ENCODE measurements at regions not wholly inside any gene's neighbourhood (a gene's known extent, or its start where the extent isn't known, plus 50 kb on each side); places are given as distances from the start of the nearest gene placed in this dataset.

DNA sequence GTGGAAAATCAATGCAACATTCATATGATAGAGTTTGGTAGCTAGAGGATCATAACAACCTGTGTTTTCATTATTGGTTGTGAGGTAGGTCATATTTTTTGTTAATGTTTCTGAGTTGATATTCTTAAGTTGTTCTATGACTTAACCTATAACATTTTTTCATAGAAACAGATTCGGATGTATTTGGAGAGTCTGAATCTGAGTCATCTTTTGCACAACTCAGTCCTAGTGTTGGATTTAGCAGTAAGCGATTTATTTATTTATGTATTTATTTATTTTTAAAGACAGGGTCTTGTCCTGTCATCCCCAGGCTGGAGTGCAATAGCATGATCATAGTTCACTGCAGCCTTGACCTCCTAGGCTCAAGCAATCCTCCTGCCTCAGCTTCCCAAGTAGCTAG, 292.8 kb upstream of the ZNF717 start:
- TF ChIP-seq, protein P1, sequence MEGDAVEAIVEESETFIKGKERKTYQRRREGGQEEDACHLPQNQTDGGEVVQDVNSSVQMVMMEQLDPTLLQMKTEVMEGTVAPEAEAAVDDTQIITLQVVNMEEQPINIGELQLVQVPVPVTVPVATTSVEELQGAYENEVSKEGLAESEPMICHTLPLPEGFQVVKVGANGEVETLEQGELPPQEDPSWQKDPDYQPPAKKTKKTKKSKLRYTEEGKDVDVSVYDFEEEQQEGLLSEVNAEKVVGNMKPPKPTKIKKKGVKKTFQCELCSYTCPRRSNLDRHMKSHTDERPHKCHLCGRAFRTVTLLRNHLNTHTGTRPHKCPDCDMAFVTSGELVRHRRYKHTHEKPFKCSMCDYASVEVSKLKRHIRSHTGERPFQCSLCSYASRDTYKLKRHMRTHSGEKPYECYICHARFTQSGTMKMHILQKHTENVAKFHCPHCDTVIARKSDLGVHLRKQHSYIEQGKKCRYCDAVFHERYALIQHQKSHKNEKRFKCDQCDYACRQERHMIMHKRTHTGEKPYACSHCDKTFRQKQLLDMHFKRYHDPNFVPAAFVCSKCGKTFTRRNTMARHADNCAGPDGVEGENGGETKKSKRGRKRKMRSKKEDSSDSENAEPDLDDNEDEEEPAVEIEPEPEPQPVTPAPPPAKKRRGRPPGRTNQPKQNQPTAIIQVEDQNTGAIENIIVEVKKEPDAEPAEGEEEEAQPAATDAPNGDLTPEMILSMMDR (conservative IDR thresholded peaks at IDR 0.05; ENCODE audit: low read depth, low read length), result no peak
- no peak for TF ChIP-seq EZH2phosphoT487 (IDR thresholded peaks at IDR 0.05; ENCODE audit: borderline replicate concordance, low read length)
